ENCODE measurements at regions not wholly inside any gene's neighbourhood (a gene's known extent, or its start where the extent isn't known, plus 50 kb on each side); places are given as distances from the start of the nearest gene placed in this dataset.

DNA sequence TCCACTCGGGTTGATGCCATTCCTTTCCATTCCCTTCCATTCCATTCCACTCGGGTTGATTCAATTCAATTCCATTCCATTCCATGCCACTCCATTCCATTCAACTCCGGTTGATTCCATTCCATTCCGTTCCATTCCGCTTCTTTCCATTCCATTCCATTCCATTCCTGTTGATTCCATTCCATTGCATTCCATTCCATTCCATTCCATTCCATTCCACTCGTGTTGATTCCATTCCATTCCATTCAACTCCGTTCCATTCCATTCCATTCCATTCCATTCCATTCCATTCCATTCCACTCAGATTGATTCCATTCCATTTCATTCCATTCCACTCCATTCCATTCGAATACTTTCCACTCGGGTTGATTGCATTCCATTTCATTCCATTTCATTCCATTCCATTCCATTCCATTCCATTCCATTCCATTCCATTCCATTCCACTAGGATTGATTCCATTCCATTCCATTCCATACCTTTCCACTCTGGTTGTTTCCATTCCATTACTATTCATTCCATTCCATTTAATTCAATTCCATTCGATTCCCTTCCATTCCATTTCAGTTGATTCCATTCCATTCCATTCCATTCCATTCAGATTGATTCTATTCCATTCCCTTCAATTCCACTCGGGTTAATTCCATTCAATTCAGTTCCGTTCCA, 1141.8 kb downstream of the RPIA start:
- TF ChIP-seq POLR2A (IDR thresholded peaks at IDR 0.05; ENCODE audit: low read length) (no peak), GATA1 (IDR thresholded peaks at IDR 0.05; ENCODE audit: low read depth, low read length) (no peak)
